HL-60 (cell line): ENCODE measurements at regions not wholly inside any gene's neighbourhood (a gene's known extent, or its start where the extent isn't known, plus 50 kb on each side); places are given as distances from the start of the nearest gene placed in this dataset.
"Not testable (repeated sequence)": the region's sequence is repeated elsewhere in the genome, so short reads cannot be mapped to it uniquely, and the experiment has no call there.

Experiments
- DNase-seq, 2 experiments: peaks; one replicate each; pipeline ENCODE4 v3.0.0-alpha.2; 2010 to 2020; ENCODE audit warnings: low read depth in 1 of 2, low spot score in 1 of 2
- H3K27ac ChIP-seq: fragments of 250-450 bp; sonication (Bioruptor Pico); replicated peaks from 2 replicates; pipeline ENCODE4 v1.5.1; 2020; ENCODE audit warnings: mild to moderate bottlenecking, moderate library complexity
- H3K27me3 ChIP-seq: fragments of 250-450 bp; sonication (Bioruptor Pico); 2 replicates; pipeline ENCODE4 v1.5.1; 2021; ENCODE audit warnings: mild to moderate bottlenecking, moderate library complexity; ENCODE audit not compliant: insufficient read depth, poor library complexity, severe bottlenecking
- H3K4me3 ChIP-seq: replicated peaks from 2 replicates; pipeline ENCODE4 v1.5.1; 2011; ENCODE audit warnings: mild to moderate bottlenecking, control low read depth, low read length; ENCODE audit not compliant: insufficient read depth
- GABPA ChIP-seq: IDR thresholded peaks from 2 replicates; pipeline ENCODE4 v1.6.1; 2012; ENCODE audit warnings: low read depth
- POLR2AphosphoS5 ChIP-seq: IDR thresholded peaks from 2 replicates; pipeline ENCODE4 v1.6.1; 2012; ENCODE audit warnings: low read depth
- SPI1 ChIP-seq: IDR thresholded peaks from 2 replicates; pipeline ENCODE4 v1.6.1; 2012; ENCODE audit warnings: low read depth, mild to moderate bottlenecking, borderline replicate concordance
- TF ChIP-seq, protein P1 (sequence below): IDR thresholded peaks from 2 replicates; pipeline ENCODE4 v1.6.1; 2012; ENCODE audit warnings: low read depth; ENCODE audit not compliant: insufficient replicate concordance
- TF ChIP-seq, protein P2 (sequence below): IDR thresholded peaks from one replicate; pipeline ENCODE4 v1.5.1; 2011; ENCODE audit warnings: low read length, control low read depth, inconsistent platforms; ENCODE audit not compliant: insufficient read depth

GRCh38 chr3:81352867-81353266, 408.6 kb downstream of the GBE1 start:
- Histone ChIP-seq H3K4me3 (no peak overlapping the region), H3K27ac (no peak overlapping the region), H3K27me3 (no peaks in the 10 kb centered on the region)
- TF ChIP-seq SPI1 (no peak), POLR2AphosphoS5 (no peak), GABPA (no peak)
- TF ChIP-seq, protein P1, sequence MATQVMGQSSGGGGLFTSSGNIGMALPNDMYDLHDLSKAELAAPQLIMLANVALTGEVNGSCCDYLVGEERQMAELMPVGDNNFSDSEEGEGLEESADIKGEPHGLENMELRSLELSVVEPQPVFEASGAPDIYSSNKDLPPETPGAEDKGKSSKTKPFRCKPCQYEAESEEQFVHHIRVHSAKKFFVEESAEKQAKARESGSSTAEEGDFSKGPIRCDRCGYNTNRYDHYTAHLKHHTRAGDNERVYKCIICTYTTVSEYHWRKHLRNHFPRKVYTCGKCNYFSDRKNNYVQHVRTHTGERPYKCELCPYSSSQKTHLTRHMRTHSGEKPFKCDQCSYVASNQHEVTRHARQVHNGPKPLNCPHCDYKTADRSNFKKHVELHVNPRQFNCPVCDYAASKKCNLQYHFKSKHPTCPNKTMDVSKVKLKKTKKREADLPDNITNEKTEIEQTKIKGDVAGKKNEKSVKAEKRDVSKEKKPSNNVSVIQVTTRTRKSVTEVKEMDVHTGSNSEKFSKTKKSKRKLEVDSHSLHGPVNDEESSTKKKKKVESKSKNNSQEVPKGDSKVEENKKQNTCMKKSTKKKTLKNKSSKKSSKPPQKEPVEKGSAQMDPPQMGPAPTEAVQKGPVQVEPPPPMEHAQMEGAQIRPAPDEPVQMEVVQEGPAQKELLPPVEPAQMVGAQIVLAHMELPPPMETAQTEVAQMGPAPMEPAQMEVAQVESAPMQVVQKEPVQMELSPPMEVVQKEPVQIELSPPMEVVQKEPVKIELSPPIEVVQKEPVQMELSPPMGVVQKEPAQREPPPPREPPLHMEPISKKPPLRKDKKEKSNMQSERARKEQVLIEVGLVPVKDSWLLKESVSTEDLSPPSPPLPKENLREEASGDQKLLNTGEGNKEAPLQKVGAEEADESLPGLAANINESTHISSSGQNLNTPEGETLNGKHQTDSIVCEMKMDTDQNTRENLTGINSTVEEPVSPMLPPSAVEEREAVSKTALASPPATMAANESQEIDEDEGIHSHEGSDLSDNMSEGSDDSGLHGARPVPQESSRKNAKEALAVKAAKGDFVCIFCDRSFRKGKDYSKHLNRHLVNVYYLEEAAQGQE: no peak
- TF ChIP-seq, protein P2, sequence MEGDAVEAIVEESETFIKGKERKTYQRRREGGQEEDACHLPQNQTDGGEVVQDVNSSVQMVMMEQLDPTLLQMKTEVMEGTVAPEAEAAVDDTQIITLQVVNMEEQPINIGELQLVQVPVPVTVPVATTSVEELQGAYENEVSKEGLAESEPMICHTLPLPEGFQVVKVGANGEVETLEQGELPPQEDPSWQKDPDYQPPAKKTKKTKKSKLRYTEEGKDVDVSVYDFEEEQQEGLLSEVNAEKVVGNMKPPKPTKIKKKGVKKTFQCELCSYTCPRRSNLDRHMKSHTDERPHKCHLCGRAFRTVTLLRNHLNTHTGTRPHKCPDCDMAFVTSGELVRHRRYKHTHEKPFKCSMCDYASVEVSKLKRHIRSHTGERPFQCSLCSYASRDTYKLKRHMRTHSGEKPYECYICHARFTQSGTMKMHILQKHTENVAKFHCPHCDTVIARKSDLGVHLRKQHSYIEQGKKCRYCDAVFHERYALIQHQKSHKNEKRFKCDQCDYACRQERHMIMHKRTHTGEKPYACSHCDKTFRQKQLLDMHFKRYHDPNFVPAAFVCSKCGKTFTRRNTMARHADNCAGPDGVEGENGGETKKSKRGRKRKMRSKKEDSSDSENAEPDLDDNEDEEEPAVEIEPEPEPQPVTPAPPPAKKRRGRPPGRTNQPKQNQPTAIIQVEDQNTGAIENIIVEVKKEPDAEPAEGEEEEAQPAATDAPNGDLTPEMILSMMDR: no peak
- peak in 1 of 2 experiments; percentile 14 for DNase-seq

DNA sequence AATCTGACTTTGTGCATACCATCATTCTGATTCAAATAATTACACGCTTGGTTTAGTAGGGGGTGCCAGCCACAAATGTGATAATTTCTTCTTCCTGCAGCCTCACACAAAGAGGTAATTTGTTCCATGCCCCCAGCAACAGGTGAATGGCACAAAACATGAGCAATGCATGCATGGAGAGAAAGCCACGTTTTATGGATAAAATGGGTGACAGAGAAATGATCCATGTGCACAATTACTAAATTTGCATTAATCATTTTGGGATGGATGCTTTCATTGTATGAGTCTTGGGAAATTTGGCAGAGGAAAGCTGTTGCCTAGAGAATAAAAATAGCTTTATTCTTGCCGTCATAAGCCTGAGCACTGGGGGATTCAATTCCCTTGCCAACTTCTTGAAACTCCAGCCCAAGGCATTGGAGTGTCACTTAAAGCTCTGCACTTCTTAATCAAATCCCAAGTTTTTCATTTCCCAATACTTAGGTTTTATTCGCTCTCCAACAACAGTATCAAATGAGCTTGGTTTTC, 411.6 kb downstream of the GBE1 start:
- no peak for DNase-seq
- no peaks in the 10 kb centered on the region for H3K27me3 ChIP-seq
- H3K4me3 ChIP-seq: no peak overlapping the region
- no peak overlapping the region for H3K27ac ChIP-seq
- TF ChIP-seq, protein P1: no peak
- TF ChIP-seq GABPA (no peak), SPI1 (no peak), POLR2AphosphoS5 (no peak)
- TF ChIP-seq, protein P2: no peak

DNA sequence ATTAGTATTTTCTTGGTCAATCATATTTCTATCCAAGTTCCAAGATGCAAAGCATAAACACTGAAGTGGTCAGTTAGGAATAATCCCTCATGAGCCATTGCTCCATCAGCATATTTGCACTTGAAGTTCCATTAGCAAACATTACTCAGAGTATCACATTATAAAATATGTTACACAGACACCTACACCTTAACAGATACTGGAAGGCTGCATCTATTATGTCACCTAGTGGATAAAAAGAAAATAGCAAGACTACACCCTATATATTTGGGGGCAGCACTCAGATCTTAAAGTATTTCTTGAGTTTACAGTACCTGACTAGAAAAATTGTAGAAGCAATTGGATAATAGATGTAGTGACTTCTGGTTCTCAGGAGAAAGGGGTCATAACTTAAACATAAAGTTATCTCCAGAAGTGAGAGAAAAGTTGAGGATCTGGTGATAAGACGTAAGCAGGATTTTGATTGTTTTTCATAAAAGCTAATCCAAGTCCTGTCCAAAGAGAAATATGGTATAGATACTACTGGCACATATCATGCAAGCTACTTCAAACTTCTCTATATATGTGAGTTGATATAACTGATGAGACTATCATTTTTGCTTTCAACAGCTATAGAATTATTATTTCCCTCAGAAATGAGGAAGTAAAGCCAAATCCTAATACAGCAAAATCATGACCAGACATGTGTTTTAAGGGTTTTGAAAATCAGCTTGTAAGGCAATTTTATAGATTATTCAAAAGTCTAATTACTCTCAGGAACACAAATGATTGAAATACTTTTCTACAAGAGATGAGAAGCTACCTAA, 422.2 kb downstream of the GBE1 start:
- peaks cover 2% of the 10 kb centered on the region for H3K27me3 ChIP-seq
- H3K4me3 ChIP-seq: no peak overlapping the region
- no peak overlapping the region for H3K27ac ChIP-seq
- no peak for DNase-seq
- TF ChIP-seq, protein P2: peak; percentile 30
- TF ChIP-seq SPI1 (no peak), POLR2AphosphoS5 (no peak)

GRCh38 chr3:81336470-81336869, 425.0 kb downstream of the GBE1 start:
- no peak overlapping the region for H3K4me3 ChIP-seq
- TF ChIP-seq, protein P2: no peak
- TF ChIP-seq POLR2AphosphoS5: no peak
- peaks cover 3% of the 10 kb centered on the region for H3K27me3 ChIP-seq
- no peak for DNase-seq
- no peak overlapping the region for H3K27ac ChIP-seq

DNA sequence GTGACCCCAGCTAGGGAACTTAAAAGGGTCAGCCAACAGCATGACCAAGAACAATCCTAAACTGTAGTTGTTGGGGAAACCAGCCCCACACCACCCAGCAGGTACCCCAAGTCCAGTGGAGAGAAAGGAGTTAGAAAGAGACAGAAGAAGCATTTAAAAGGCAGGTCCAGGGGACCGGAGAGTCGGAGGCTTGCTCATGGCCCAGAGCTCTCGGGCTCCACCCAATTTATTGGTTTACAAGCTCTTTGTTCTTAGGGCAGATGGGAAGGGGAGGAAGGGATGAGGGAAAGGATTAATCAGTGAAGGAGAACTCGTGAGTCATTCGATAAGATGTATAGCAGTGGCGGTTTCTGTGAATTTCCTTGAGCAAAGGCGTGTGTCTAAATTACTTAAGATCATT, 431.6 kb downstream of the GBE1 start:
- not testable (repeated sequence) for H3K27me3 ChIP-seq, H3K27ac ChIP-seq, H3K4me3 ChIP-seq, DNase-seq
